ENCODE measurements at regions not wholly inside any gene's neighbourhood (a gene's known extent, or its start where the extent isn't known, plus 50 kb on each side); places are given as distances from the start of the nearest gene placed in this dataset.

GRCh38 chr5:163915481-163915961, 410.1 kb downstream of the MAT2B start:
- TF ChIP-seq CTCF (conservative IDR thresholded peaks at IDR 0.05), result no peak
- H3K27me3 ChIP-seq (ENCODE audit: control insufficient read depth, insufficient read depth, low read length, poor library complexity, severe bottlenecking), result no peaks in the 10 kb centered on the region
- H3K36me3 Mint-ChIP-seq (ENCODE audit: low read depth), result peaks cover 3% of the 10 kb centered on the region
- H3K4me3 Mint-ChIP-seq, result no peak overlapping the region
- H3K27me3 Mint-ChIP-seq (ENCODE audit: insufficient read depth), result no peaks in the 10 kb centered on the region
- 77 to 100% methylated on average over 1 to 9 of the region's 9 CpGs for WGBS, 2 experiments (ENCODE audit: insufficient coverage in 1 of 2, insufficient read length in 1 of 2)
- H3K9me3 Mint-ChIP-seq, result peaks cover 12% of the 10 kb centered on the region
- H3K9ac ChIP-seq (ENCODE audit: extremely low read depth, low read length, poor library complexity, severe bottlenecking), result no peak overlapping the region
- no peaks in the 10 kb centered on the region for H3K36me3 ChIP-seq (ENCODE audit: control insufficient read depth, insufficient read depth, low read length)
- no peaks in the 10 kb centered on the region for H3K4me1 ChIP-seq (ENCODE audit: control insufficient read depth, insufficient read depth, low read length)
- H3K9me3 ChIP-seq (ENCODE audit: control insufficient read depth, low read length), result no peaks in the 10 kb centered on the region
- no peak for DNase-seq
- H3K27ac Mint-ChIP-seq, result no peak overlapping the region
- H3K27ac ChIP-seq (ENCODE audit: low read depth, low read length), result no peak overlapping the region
- H3K4me1 Mint-ChIP-seq, result peaks cover 9% of the 10 kb centered on the region
- H3K4me3 ChIP-seq (ENCODE audit: low read length), result no peak overlapping the region

GRCh38 chr5:163916376-163916775, 411.0 kb downstream of the MAT2B start:
- DNase-seq, result no peak
- H3K9me3 ChIP-seq (ENCODE audit: control insufficient read depth, low read length), result no peaks in the 10 kb centered on the region
- H3K4me3 ChIP-seq (ENCODE audit: low read length), result no peak overlapping the region
- H3K27ac ChIP-seq (ENCODE audit: low read depth, low read length), result no peak overlapping the region
- H3K36me3 ChIP-seq (ENCODE audit: control insufficient read depth, insufficient read depth, low read length), result no peaks in the 10 kb centered on the region
- no peaks in the 10 kb centered on the region for H3K4me1 ChIP-seq (ENCODE audit: control insufficient read depth, insufficient read depth, low read length)
- no peaks in the 10 kb centered on the region for H3K27me3 Mint-ChIP-seq (ENCODE audit: insufficient read depth)
- WGBS, 2 experiments (ENCODE audit: insufficient coverage in 1 of 2, insufficient read length in 1 of 2), result 84% methylated on average over 2 of the region's 2 CpGs; no CpG with 5 or more reads in 1 of the 2 experiments
- H3K27me3 ChIP-seq (ENCODE audit: control insufficient read depth, insufficient read depth, low read length, poor library complexity, severe bottlenecking), result no peaks in the 10 kb centered on the region
- TF ChIP-seq CTCF (conservative IDR thresholded peaks at IDR 0.05), result no peak
- H3K9ac ChIP-seq (ENCODE audit: extremely low read depth, low read length, poor library complexity, severe bottlenecking), result no peak overlapping the region
- H3K36me3 Mint-ChIP-seq (ENCODE audit: low read depth), result peaks cover 3% of the 10 kb centered on the region
- H3K4me1 Mint-ChIP-seq, result peaks cover 9% of the 10 kb centered on the region
- H3K9me3 Mint-ChIP-seq, result peaks cover 21% of the 10 kb centered on the region
- no peak overlapping the region for H3K4me3 Mint-ChIP-seq
- no peak overlapping the region for H3K27ac Mint-ChIP-seq

- H3K4me1 ChIP-seq (ENCODE audit: control insufficient read depth, insufficient read depth, low read length), result no peaks in the 10 kb centered on the region
- H3K27me3 Mint-ChIP-seq (ENCODE audit: insufficient read depth), result no peaks in the 10 kb centered on the region
These were observed 411.4 kb downstream of the MAT2B start for GRCh38 chr5:163916861-163917260.

More at GRCh38 chr5:163916861-163917260, 411.4 kb downstream of the MAT2B start:
- no peak for TF ChIP-seq CTCF (conservative IDR thresholded peaks at IDR 0.05)
- no peaks in the 10 kb centered on the region for H3K27me3 ChIP-seq (ENCODE audit: control insufficient read depth, insufficient read depth, low read length, poor library complexity, severe bottlenecking)
- no peak overlapping the region for H3K9ac ChIP-seq (ENCODE audit: extremely low read depth, low read length, poor library complexity, severe bottlenecking)
- H3K4me3 Mint-ChIP-seq, result no peak overlapping the region
- DNase-seq, result no peak
- 89% methylated on average over 1 of the region's 1 CpG; no CpG with 5 or more reads in 1 of the 2 experiments for WGBS, 2 experiments (ENCODE audit: insufficient coverage in 1 of 2, insufficient read length in 1 of 2)
- H3K27ac ChIP-seq (ENCODE audit: low read depth, low read length), result no peak overlapping the region
- H3K4me3 ChIP-seq (ENCODE audit: low read length), result no peak overlapping the region
- H3K4me1 Mint-ChIP-seq, result peaks cover 7% of the 10 kb centered on the region
- H3K9me3 ChIP-seq (ENCODE audit: control insufficient read depth, low read length), result no peaks in the 10 kb centered on the region
- H3K36me3 Mint-ChIP-seq (ENCODE audit: low read depth), result peaks cover 3% of the 10 kb centered on the region
- H3K27ac Mint-ChIP-seq, result no peak overlapping the region
- peaks cover 22% of the 10 kb centered on the region for H3K9me3 Mint-ChIP-seq
- H3K36me3 ChIP-seq (ENCODE audit: control insufficient read depth, insufficient read depth, low read length), result no peaks in the 10 kb centered on the region

All from endodermal cell (in vitro differentiated cells).